Upper lobe of left lung (tissue), 4 donors: ENCODE measurements at regions not wholly inside any gene's neighbourhood (a gene's known extent, or its start where the extent isn't known, plus 50 kb on each side); places are given as distances from the start of the nearest gene placed in this dataset.
A peak's percentile ranks its signal among the peaks of the same experiment; 100 is the strongest.

ENCODE experiments used
- CTCF ChIP-seq, 6 experiments: fragments of 450-650 bp in 4 of 6; fragments of 200-600 bp in 2 of 6; sonication (generic) in 2 of 6; IDR thresholded peaks; one replicate each; pipeline ENCODE4 v1.5.1; 2016 to 2019; ENCODE audit warnings: antibody characterized with exemption in 6 of 6
- EP300 ChIP-seq, 4 donors: sonication (generic); formaldehyde crosslinking; IDR thresholded peaks; one replicate each; pipeline ENCODE4 v1.5.1; 2017; ENCODE audit warnings: antibody characterized with exemption in 4 of 4, control low read depth in 2 of 4
- POLR2A ChIP-seq, 4 donors: fragments of 450-650 bp; IDR thresholded peaks; one replicate each; pipeline ENCODE4 v1.5.1; 2016 to 2017; ENCODE audit warnings: antibody characterized with exemption in 4 of 4, mild to moderate bottlenecking in 2 of 4
- POLR2AphosphoS5 ChIP-seq, 2 donors: sonication (generic); formaldehyde crosslinking; IDR thresholded peaks; one replicate each; pipeline ENCODE4 v1.5.1; 2017; ENCODE audit warnings: antibody characterized with exemption in 2 of 2

GRCh38 chr2:41933585-41934320 lies 114.1 kb upstream of the PKDCC start:
- TF ChIP-seq POLR2A (IDR thresholded peaks at IDR 0.05) = no peak
- TF ChIP-seq CTCF (IDR thresholded peaks at IDR 0.05) = no peak
- TF ChIP-seq POLR2AphosphoS5 (IDR thresholded peaks at IDR 0.05) = peak in 1 of 2 donors; percentile 35
- no peak for TF ChIP-seq EP300 (IDR thresholded peaks at IDR 0.05)
